Upper lobe of left lung (tissue), 4 donors: ENCODE measurements at regions not wholly inside any gene's neighbourhood (a gene's known extent, or its start where the extent isn't known, plus 50 kb on each side); places are given as distances from the start of the nearest gene placed in this dataset.

Experiments
- EP300 ChIP-seq, 4 donors: sonication (generic); formaldehyde crosslinking; IDR thresholded peaks; one replicate each; pipeline ENCODE4 v1.5.1; 2017; ENCODE audit warnings: antibody characterized with exemption in 4 of 4, control low read depth in 2 of 4
- POLR2A ChIP-seq, 4 donors: fragments of 450-650 bp; IDR thresholded peaks; one replicate each; pipeline ENCODE4 v1.5.1; 2016 to 2017; ENCODE audit warnings: antibody characterized with exemption in 4 of 4, mild to moderate bottlenecking in 2 of 4
- POLR2AphosphoS5 ChIP-seq, 2 donors: sonication (generic); formaldehyde crosslinking; IDR thresholded peaks; one replicate each; pipeline ENCODE4 v1.5.1; 2017; ENCODE audit warnings: antibody characterized with exemption in 2 of 2
- TF ChIP-seq, protein P1 (sequence below), 6 experiments: fragments of 450-650 bp in 4 of 6; fragments of 200-600 bp in 2 of 6; sonication (generic) in 2 of 6; IDR thresholded peaks; one replicate each; pipeline ENCODE4 v1.5.1; 2016 to 2019; ENCODE audit warnings: antibody characterized with exemption in 6 of 6

DNA sequence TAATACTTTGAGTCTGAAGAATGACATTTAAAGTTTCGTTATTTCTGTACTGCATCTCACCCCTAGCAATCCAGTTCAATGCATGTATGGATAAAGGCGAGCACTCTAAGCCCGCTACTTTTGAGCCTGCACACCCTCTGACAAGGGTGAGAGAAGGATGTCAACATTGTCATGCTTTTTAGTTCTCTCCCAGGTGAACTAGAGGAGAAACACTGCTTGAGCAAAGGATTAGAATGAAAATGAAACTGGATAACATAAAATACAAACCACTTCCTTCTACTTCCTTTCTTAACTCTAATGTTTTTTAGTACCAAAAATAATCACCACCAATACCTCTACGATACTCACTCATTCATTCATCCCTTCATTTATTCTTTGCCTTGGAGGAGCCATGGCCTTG, 588.7 kb upstream of the NR2F2 start:
- no peak for TF ChIP-seq POLR2A (IDR thresholded peaks at IDR 0.05)
- TF ChIP-seq, protein P1, sequence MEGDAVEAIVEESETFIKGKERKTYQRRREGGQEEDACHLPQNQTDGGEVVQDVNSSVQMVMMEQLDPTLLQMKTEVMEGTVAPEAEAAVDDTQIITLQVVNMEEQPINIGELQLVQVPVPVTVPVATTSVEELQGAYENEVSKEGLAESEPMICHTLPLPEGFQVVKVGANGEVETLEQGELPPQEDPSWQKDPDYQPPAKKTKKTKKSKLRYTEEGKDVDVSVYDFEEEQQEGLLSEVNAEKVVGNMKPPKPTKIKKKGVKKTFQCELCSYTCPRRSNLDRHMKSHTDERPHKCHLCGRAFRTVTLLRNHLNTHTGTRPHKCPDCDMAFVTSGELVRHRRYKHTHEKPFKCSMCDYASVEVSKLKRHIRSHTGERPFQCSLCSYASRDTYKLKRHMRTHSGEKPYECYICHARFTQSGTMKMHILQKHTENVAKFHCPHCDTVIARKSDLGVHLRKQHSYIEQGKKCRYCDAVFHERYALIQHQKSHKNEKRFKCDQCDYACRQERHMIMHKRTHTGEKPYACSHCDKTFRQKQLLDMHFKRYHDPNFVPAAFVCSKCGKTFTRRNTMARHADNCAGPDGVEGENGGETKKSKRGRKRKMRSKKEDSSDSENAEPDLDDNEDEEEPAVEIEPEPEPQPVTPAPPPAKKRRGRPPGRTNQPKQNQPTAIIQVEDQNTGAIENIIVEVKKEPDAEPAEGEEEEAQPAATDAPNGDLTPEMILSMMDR (IDR thresholded peaks at IDR 0.05): no peak
- no peak for TF ChIP-seq POLR2AphosphoS5 (IDR thresholded peaks at IDR 0.05)
- TF ChIP-seq EP300 (IDR thresholded peaks at IDR 0.05): no peak
